GM12878 (cell line): ENCODE measurements at regions not wholly inside any gene's neighbourhood (a gene's known extent, or its start where the extent isn't known, plus 50 kb on each side); places are given as distances from the start of the nearest gene placed in this dataset.

Experiments used
- CEBPB ChIP-seq, 2 experiments: fragments of 150-350 bp in 1 of 2; IDR thresholded peaks; 2 replicates each; pipeline ENCODE4 v1.6.1; 2012 to 2014; ENCODE audit warnings: low read depth in 2 of 2, low read length in 2 of 2, borderline replicate concordance in 1 of 2, inconsistent platforms in 1 of 2
- CHD2 ChIP-seq: IDR thresholded peaks from 2 replicates; pipeline ENCODE4 v1.6.1; 2011; ENCODE audit warnings: low read depth, low read length, improper control_type of control experiment, borderline replicate concordance
- POLR2A ChIP-seq: IDR thresholded peaks from 2 replicates; pipeline ENCODE4 v1.6.1; 2011; ENCODE audit warnings: low read depth, mild to moderate bottlenecking, low read length

- TF ChIP-seq CEBPB (IDR thresholded peaks at IDR 0.05; ENCODE audit: borderline replicate concordance in 1 of 2, low read depth in 2 of 2, low read length in 2 of 2) (no peak), CHD2 (no peak), POLR2A (no peak)
These were observed 318.0 kb downstream of the BMP2 start for GRCh38 chr20:7085467-7085866.
